ENCODE measurements at regions not wholly inside any gene's neighbourhood (a gene's known extent, or its start where the extent isn't known, plus 50 kb on each side); places are given as distances from the start of the nearest gene placed in this dataset.

- TF ChIP-seq POLR2A (IDR thresholded peaks at IDR 0.05) = no peak
- TF ChIP-seq, protein P1, sequence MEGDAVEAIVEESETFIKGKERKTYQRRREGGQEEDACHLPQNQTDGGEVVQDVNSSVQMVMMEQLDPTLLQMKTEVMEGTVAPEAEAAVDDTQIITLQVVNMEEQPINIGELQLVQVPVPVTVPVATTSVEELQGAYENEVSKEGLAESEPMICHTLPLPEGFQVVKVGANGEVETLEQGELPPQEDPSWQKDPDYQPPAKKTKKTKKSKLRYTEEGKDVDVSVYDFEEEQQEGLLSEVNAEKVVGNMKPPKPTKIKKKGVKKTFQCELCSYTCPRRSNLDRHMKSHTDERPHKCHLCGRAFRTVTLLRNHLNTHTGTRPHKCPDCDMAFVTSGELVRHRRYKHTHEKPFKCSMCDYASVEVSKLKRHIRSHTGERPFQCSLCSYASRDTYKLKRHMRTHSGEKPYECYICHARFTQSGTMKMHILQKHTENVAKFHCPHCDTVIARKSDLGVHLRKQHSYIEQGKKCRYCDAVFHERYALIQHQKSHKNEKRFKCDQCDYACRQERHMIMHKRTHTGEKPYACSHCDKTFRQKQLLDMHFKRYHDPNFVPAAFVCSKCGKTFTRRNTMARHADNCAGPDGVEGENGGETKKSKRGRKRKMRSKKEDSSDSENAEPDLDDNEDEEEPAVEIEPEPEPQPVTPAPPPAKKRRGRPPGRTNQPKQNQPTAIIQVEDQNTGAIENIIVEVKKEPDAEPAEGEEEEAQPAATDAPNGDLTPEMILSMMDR (IDR thresholded peaks at IDR 0.05) = no peak
- Histone ChIP-seq H3K27me3 (no peaks in the 10 kb centered on the region), H3K27ac (no peak overlapping the region), H3K36me3 (ENCODE audit: low read depth, missing control alignments) (no peaks in the 10 kb centered on the region), H3K4me3 (no peak overlapping the region), H3K9me3 (no peaks in the 10 kb centered on the region), H3K4me1 (peaks cover 6% of the 10 kb centered on the region)
- DNase-seq = no peak
- WGBS, 2 donors = 67% methylated on average over 1 of the region's 3 CpGs
- intact Hi-C loops (cut with DNase I; ENCODE audit: low total_unique reads) = no loop called here
Observed at GRCh38 chrX:69110116-69110530, 55.1 kb downstream of the PJA1 start.

GRCh38 chrX:69109706-69110105 lies 55.5 kb downstream of the PJA1 start:
- peaks cover 6% of the 10 kb centered on the region for H3K4me1 ChIP-seq
- no peaks in the 10 kb centered on the region for H3K36me3 ChIP-seq (ENCODE audit: low read depth, missing control alignments)
- WGBS, 2 donors = 70 to 74% methylated on average over 3 to 5 of the region's 5 CpGs
- no peak overlapping the region for H3K4me3 ChIP-seq
- H3K9me3 ChIP-seq = no peaks in the 10 kb centered on the region
- TF ChIP-seq, protein P1 (IDR thresholded peaks at IDR 0.05) = no peak
- TF ChIP-seq POLR2A (IDR thresholded peaks at IDR 0.05) = no peak
- intact Hi-C loops (cut with DNase I; ENCODE audit: low total_unique reads) = no loop called here
- H3K27me3 ChIP-seq = no peaks in the 10 kb centered on the region
- DNase-seq = no peak
- no peak overlapping the region for H3K27ac ChIP-seq

- no peaks in the 10 kb centered on the region for H3K27me3 ChIP-seq
- WGBS, 2 donors = 81 to 97% methylated on average over 5 to 7 of the region's 8 CpGs
- no peaks in the 10 kb centered on the region for H3K9me3 ChIP-seq
- DNase-seq = no peak
- H3K27ac ChIP-seq = no peak overlapping the region
- no peaks in the 10 kb centered on the region for H3K36me3 ChIP-seq (ENCODE audit: low read depth, missing control alignments)
- H3K4me3 ChIP-seq = no peak overlapping the region
- TF ChIP-seq, protein P1 (IDR thresholded peaks at IDR 0.05) = no peak
- intact Hi-C loops (cut with DNase I; ENCODE audit: low total_unique reads) = no loop called here
- peaks cover 6% of the 10 kb centered on the region for H3K4me1 ChIP-seq
Observed at GRCh38 chrX:69109036-69109663, 56.1 kb downstream of the PJA1 start.

GRCh38 chrX:69107747-69108401 lies 57.4 kb downstream of the PJA1 start:
- intact Hi-C loops (cut with DNase I; ENCODE audit: low total_unique reads) = no loop called here
- Histone ChIP-seq H3K4me3 (no peak overlapping the region), H3K4me1 (peaks cover 6% of the 10 kb centered on the region), H3K36me3 (ENCODE audit: low read depth, missing control alignments) (no peaks in the 10 kb centered on the region), H3K27me3 (no peaks in the 10 kb centered on the region), H3K9me3 (no peaks in the 10 kb centered on the region), H3K27ac (no peak overlapping the region)
- WGBS, 2 donors = 45% methylated on average over 7 of the region's 7 CpGs
- DNase-seq = no peak
- TF ChIP-seq, protein P1 (IDR thresholded peaks at IDR 0.05) = no peak
- TF ChIP-seq POLR2A (IDR thresholded peaks at IDR 0.05) = no peak

All from testis (tissue), 2 donors.